Keratinocyte (primary cell): ENCODE measurements at regions not wholly inside any gene's neighbourhood (a gene's known extent, or its start where the extent isn't known, plus 50 kb on each side); places are given as distances from the start of the nearest gene placed in this dataset.

Experiments
- DNase-seq: peaks from one replicate; pipeline ENCODE4 v3.0.0-alpha.2; 2011; ENCODE audit warnings: low read depth, missing footprints, low spot score
- FAIRE-seq: peaks from 2 replicates; lab custom pipeline; 2011; peaks lifted over from hg19 to GRCh38; lab: Jason Lieb, UNC
- H2AFZ ChIP-seq: 2 replicates; pipeline ENCODE4 v1.6.0; 2012; ENCODE audit warnings: low read length, control low read depth, inconsistent platforms; ENCODE audit not compliant: control insufficient read depth
- H3K27ac ChIP-seq: 2 replicates; pipeline ENCODE4 v1.5.1; 2011; ENCODE audit warnings: low read length; ENCODE audit not compliant: control insufficient read depth, insufficient read depth
- H3K27me3 ChIP-seq: 3 replicates; pipeline ENCODE4 v1.6.0; 2011; ENCODE audit warnings: low read length; ENCODE audit not compliant: control insufficient read depth, insufficient read depth; ENCODE audit errors: extremely low read depth
- H3K36me3 ChIP-seq, 2 experiments: 2 replicates in 1 of 2; 3 replicates in 1 of 2; pipeline ENCODE4 v1.5.1; 2011; ENCODE audit warnings: low read length in 2 of 2, mild to moderate bottlenecking in 1 of 2; ENCODE audit not compliant: control insufficient read depth in 2 of 2, insufficient read depth in 2 of 2; ENCODE audit errors: extremely low read depth in 1 of 2
- H3K4me1 ChIP-seq: 3 replicates; pipeline ENCODE4 v1.5.1; 2011; ENCODE audit warnings: low read length; ENCODE audit not compliant: control insufficient read depth, insufficient read depth; ENCODE audit errors: extremely low read depth
- H3K4me2 ChIP-seq: 3 replicates; pipeline ENCODE4 v1.6.0; 2011; ENCODE audit warnings: low read depth, low read length; ENCODE audit not compliant: control insufficient read depth, insufficient read depth; ENCODE audit errors: extremely low read depth
- H3K4me3 ChIP-seq, 3 experiments: fragments of 200-600 bp in 1 of 3; sonication (generic) in 1 of 3; 2 replicates in 2 of 3; 3 replicates in 1 of 3; pipeline ENCODE4 v1.5.1; 2011 to 2016; ENCODE audit warnings: low read length in 3 of 3, mild to moderate bottlenecking in 3 of 3, control low read depth in 2 of 3, inconsistent platforms in 1 of 3, low read depth in 1 of 3, mixed read lengths in 1 of 3, mixed run types in 1 of 3, moderate library complexity in 1 of 3; ENCODE audit not compliant: control insufficient read depth in 2 of 3, insufficient read depth in 2 of 3; ENCODE audit errors: extremely low read depth in 1 of 3
- H3K79me2 ChIP-seq: 2 replicates; pipeline ENCODE4 v1.6.0; 2012; ENCODE audit warnings: low read length; ENCODE audit not compliant: control insufficient read depth, insufficient read depth
- H3K9ac ChIP-seq: 3 replicates; pipeline ENCODE4 v1.6.0; 2011; ENCODE audit warnings: low read length; ENCODE audit not compliant: control insufficient read depth, insufficient read depth; ENCODE audit errors: extremely low read depth
- H3K9me1 ChIP-seq: 3 replicates; pipeline ENCODE4 v1.6.0; 2011; ENCODE audit warnings: low read length; ENCODE audit not compliant: control insufficient read depth, insufficient read depth; ENCODE audit errors: extremely low read depth
- H3K9me3 ChIP-seq: 2 replicates; pipeline ENCODE4 v1.5.1; 2012; ENCODE audit warnings: low read depth, low read length; ENCODE audit not compliant: control insufficient read depth
- H4K20me1 ChIP-seq: 3 replicates; pipeline ENCODE4 v1.6.0; 2011; ENCODE audit warnings: low read length; ENCODE audit not compliant: control insufficient read depth, insufficient read depth; ENCODE audit errors: extremely low read depth
- CTCF ChIP-seq, 3 experiments: IDR thresholded peaks in 1 of 3; conservative IDR thresholded peaks in 1 of 3; optimal IDR thresholded peaks in 1 of 3; 2 replicates in 2 of 3; 3 replicates in 1 of 3; pipeline versions ENCODE3 to v1.5.1; 2011; ENCODE audit warnings: low read length in 3 of 3, mild to moderate bottlenecking in 3 of 3, moderate library complexity in 2 of 3, control low read depth in 1 of 3, inconsistent platforms in 1 of 3; ENCODE audit not compliant: insufficient read depth in 2 of 3; ENCODE audit errors: extremely low read depth in 1 of 3
- EZH2 ChIP-seq: IDR thresholded peaks from one replicate; pipeline ENCODE4 v1.6.1; 2012; ENCODE audit warnings: inconsistent platforms, mild to moderate bottlenecking, low read length, moderate library complexity
- dilution Hi-C: fragments of 300-500 bp; cut with MboI; formaldehyde crosslinking; loops from one replicate; pipeline ENCODE4 v1.7.0; 2020; ENCODE audit warnings: low sequenced_read_pairs; ENCODE audit not compliant: extremely low pct_ligation_motif_present

GRCh38 chr6:86459978-86460377 is 477.4 kb upstream of the HTR1E start:
- H3K9me3 ChIP-seq, result no peaks in the 10 kb centered on the region
- no peak overlapping the region for H3K4me2 ChIP-seq
- no peak overlapping the region for H3K27ac ChIP-seq
- no peak overlapping the region for H3K4me3 ChIP-seq
- H3K4me1 ChIP-seq, result no peaks in the 10 kb centered on the region
- no peak for FAIRE-seq
- H4K20me1 ChIP-seq, result no peaks in the 10 kb centered on the region
- no peaks in the 10 kb centered on the region for H3K79me2 ChIP-seq
- H3K36me3 ChIP-seq, result no peaks in the 10 kb centered on the region
- dilution Hi-C loops, result no loop called here
- no peaks in the 10 kb centered on the region for H3K27me3 ChIP-seq
- H3K9me1 ChIP-seq, result no peaks in the 10 kb centered on the region
- no peak overlapping the region for H3K9ac ChIP-seq
- TF ChIP-seq CTCF (optimal IDR thresholded peaks at IDR 0.05 in 1 of 3, IDR thresholded peaks at IDR 0.05 in 1 of 3, conservative IDR thresholded peaks at IDR 0.05 in 1 of 3; ENCODE audit: extremely low read depth in 1 of 3, insufficient read depth in 2 of 3, low read length in 3 of 3) (no peak), EZH2 (no peak)
- no peak for DNase-seq
- no peak overlapping the region for H2AFZ ChIP-seq

GRCh38 chr6:86456821-86457220 is 480.5 kb upstream of the HTR1E start:
- TF ChIP-seq CTCF (optimal IDR thresholded peaks at IDR 0.05 in 1 of 3, IDR thresholded peaks at IDR 0.05 in 1 of 3, conservative IDR thresholded peaks at IDR 0.05 in 1 of 3; ENCODE audit: extremely low read depth in 1 of 3, insufficient read depth in 2 of 3, low read length in 3 of 3) (no peak), EZH2 (no peak)
- Histone ChIP-seq H3K27me3 (no peaks in the 10 kb centered on the region), H3K9me1 (no peaks in the 10 kb centered on the region), H4K20me1 (no peaks in the 10 kb centered on the region), H3K4me2 (no peak overlapping the region), H3K4me1 (no peaks in the 10 kb centered on the region), H3K9me3 (no peaks in the 10 kb centered on the region), H3K4me3 (no peak overlapping the region), H3K36me3 (no peaks in the 10 kb centered on the region), H3K27ac (no peak overlapping the region), H3K79me2 (no peaks in the 10 kb centered on the region), H3K9ac (no peak overlapping the region), H2AFZ (no peak overlapping the region)
- DNase-seq, result no peak
- dilution Hi-C loops, result no loop called here
- FAIRE-seq, result no peak
